Spleen (tissue), 7 donors: ENCODE measurements at regions not wholly inside any gene's neighbourhood (a gene's known extent, or its start where the extent isn't known, plus 50 kb on each side); places are given as distances from the start of the nearest gene placed in this dataset.

Experiments used
- POLR2A ChIP-seq, 3 donors: fragments of 450-650 bp; IDR thresholded peaks; one replicate each; pipeline ENCODE4 v1.5.1; 2017; ENCODE audit warnings: antibody characterized with exemption in 3 of 3, mild to moderate bottlenecking in 1 of 3
- TF ChIP-seq, protein P1 (sequence below), 11 experiments: fragments of 200-600 bp in 7 of 11; fragments of 450-650 bp in 4 of 11; sonication (generic) in 4 of 11; IDR thresholded peaks in 8 of 11; conservative IDR thresholded peaks in 3 of 11; 1 replicate in 7 of 11; 2 replicates in 4 of 11; pipeline versions ENCODE4 v1.4.0 to v1.8.0; 2016 to 2021; ENCODE audit warnings: antibody characterized with exemption in 11 of 11, inconsistent platforms in 4 of 11, mild to moderate bottlenecking in 1 of 11
- donor health status: DM: no; HTN: no; CAD: no; lungs with moderate emphysema.
- donor health status: DM: no; HTN: no; CAD: no.
- donor health status: DM: no; HTN: no; CAD: no.

DNA sequence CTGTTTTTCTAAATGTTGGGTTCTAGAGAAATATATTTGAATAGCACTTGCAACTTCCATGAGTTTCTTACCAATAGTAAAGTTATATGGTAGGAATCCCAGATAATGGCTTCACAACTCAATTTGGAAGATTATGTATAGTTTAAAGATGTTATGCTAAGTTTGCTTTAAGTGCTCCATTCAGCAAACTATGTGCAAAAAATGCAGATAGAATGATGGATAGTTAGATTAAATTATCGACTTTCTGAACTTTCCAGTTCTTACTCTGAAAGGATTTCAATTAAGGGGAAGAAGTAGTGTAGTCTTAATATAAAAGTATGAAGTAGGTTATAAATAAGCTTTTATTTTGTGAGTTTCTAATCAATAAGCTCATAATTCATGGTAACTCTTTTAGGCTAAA is 60.7 kb upstream of the NFKB1 start:
- TF ChIP-seq, protein P1, sequence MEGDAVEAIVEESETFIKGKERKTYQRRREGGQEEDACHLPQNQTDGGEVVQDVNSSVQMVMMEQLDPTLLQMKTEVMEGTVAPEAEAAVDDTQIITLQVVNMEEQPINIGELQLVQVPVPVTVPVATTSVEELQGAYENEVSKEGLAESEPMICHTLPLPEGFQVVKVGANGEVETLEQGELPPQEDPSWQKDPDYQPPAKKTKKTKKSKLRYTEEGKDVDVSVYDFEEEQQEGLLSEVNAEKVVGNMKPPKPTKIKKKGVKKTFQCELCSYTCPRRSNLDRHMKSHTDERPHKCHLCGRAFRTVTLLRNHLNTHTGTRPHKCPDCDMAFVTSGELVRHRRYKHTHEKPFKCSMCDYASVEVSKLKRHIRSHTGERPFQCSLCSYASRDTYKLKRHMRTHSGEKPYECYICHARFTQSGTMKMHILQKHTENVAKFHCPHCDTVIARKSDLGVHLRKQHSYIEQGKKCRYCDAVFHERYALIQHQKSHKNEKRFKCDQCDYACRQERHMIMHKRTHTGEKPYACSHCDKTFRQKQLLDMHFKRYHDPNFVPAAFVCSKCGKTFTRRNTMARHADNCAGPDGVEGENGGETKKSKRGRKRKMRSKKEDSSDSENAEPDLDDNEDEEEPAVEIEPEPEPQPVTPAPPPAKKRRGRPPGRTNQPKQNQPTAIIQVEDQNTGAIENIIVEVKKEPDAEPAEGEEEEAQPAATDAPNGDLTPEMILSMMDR (IDR thresholded peaks at IDR 0.05 in 8 of 11, conservative IDR thresholded peaks at IDR 0.05 in 3 of 11) = no peak
- no peak for TF ChIP-seq POLR2A (IDR thresholded peaks at IDR 0.05)
